Occipital lobe (tissue), 1 donor: ENCODE measurements at regions not wholly inside any gene's neighbourhood (a gene's known extent, or its start where the extent isn't known, plus 50 kb on each side); places are given as distances from the start of the nearest gene placed in this dataset.

ENCODE experiments used
- DNase-seq: peaks from one replicate; lab custom pipeline; 2025; lab: John Stamatoyannopoulos, UW

DNA sequence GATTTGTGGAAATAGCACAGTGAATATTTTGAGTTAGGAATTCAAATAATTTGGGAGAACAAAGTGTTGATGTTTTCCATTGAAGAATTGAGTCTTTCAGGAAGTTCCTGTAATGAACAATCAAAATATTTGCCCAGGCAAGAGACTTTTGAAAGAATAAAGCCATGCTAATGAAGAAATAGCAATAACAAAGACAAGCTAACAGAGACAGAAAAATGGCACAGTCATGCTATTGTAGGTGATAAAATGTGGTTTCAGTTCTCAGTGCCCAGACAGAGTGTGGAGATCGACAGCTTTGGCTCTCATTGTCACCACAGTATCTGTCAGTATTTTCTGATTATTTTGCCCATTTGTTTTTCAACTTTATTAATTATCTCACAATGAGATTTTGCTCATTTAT lies 490.8 kb upstream of the PIK3C3 start:
- DNase-seq = no peak

DNA sequence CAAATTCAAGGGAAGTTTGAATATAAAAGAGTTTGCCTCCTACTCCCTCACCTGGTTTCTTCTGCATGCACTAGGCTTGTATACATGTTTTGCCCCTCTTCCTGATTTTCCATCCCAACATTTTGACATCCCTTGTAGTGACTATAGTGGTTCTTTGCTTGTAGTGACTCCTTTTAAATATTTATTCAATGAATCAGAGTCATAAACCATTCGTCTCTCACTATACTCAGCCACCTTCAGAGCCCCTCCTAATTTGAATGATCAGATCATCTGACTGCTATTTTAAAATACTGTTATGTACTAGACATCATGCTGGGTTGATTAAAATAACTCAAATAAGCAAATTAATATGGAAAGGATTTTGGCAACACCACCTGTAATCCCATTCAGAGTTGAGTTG lies 492.1 kb upstream of the PIK3C3 start:
- DNase-seq = no peak

DNA sequence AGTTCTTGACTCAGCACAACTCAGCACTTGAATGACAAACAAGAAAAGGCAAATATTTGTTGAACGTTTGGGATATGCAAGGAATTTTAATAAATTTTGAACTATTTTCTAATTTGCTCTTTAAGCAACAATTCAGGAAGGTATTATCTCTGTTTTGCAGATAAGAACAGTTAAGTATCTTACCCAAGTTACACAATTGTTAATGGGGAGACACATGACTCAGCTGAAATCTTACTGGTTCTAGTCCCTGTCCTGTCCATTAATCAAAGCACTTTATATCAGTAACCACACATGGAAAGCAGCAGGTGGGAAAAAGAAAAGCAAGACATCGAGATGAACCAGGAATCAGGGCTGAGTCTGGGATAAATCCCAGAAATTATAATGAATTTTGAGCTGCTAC lies 493.9 kb upstream of the PIK3C3 start:
- no peak for DNase-seq

DNA sequence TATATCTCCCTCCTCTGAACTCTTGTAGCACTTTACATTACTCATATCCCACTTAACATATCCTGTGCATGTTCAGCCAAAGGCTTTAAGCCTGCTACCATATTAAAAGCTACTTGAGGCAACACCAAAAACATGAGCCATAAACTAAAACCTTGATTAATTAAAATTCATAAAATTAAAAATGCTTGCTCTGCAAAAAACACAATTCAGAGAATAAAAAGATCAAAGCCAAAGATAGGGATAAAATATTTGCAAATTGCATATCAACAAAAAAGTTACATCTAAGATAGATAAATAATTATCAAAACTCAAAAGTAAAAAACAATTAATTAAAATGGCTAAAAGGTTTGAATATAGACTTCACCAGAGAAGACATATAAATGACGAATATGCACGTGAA lies 495.4 kb upstream of the PIK3C3 start:
- no peak for DNase-seq

DNA sequence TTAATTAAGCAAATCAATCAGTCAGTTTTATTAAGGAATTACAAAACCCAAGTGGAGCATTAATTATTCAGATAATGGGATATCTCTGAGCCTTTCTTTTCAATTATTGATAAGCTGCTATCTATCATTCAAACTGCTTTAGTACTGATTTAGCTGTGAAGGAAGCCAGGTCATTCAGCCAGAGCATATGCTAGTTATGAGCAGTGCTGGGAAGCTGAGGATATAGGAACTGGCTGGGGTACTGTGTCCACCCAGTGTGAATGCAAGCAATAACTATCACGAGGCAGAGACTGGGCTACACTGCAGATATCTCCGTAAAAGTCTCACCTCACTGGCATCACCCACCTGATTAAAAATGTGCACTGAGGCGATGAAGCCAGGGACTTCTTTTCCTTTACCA lies 496.7 kb upstream of the PIK3C3 start:
- DNase-seq = no peak

DNA sequence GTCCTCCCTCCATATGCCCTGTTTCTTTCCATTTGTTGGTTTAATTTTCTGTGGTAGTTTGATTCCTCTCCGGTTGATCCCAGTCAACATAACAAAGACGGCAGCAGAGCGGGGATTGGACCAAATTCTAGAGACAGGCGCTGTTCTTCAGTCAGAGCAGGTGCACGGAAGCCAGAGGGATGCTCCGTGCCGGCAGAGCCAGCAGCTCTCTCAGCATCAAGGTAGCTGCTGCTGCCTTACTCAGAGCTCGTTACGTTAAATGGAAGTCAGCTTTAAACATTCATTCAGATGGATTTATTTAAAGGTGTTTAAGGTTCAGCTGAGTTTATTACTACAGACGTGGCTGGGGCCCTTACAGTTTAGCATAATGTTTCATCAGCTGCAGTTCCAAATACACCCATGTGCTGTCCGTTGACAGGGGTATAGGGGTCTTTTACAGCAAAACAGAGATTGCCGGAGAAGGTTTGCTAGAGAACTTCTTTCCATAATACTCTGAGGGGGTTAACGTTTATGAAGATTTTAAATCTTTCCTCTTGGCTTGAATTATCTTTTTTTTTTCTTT lies 497.2 kb upstream of the PIK3C3 start:
- no peak for DNase-seq

DNA sequence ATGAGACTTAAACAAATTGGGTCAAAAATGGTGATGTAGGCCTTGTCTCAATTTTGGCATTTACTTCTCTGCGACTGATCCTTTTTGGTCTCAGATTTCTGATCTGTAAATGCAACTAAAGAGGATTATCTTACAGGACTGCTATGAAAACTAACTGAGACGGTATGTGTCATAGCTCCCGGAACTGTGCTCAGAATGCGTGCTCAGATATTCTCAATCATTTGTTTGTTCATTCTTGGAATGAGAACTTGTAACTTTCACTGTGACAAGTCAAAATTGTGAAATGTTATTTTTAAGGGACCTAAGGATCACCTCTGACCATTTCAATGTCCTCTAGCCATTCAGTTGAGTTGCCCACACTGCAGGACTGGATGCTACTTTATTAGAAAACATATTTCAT lies 498.2 kb upstream of the PIK3C3 start:
- DNase-seq = no peak

DNA sequence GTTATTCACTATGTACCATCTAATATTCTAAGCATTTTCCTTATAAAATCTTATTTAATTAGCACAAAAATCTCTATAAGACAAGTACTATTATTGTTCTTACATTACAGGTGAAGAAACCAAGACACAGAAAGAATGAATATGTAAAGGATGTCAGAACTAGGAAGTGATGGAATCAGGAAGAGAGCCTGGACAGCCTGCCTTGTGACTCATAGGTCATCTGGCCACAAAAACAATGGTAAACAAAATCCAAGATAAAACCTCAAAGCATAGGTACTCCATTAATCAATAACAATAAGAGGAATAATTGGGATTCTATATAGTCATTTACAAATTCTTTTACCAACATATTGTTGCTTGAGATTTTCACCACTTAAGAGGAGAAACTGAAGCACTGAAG lies 505.4 kb upstream of the PIK3C3 start:
- no peak for DNase-seq

DNA sequence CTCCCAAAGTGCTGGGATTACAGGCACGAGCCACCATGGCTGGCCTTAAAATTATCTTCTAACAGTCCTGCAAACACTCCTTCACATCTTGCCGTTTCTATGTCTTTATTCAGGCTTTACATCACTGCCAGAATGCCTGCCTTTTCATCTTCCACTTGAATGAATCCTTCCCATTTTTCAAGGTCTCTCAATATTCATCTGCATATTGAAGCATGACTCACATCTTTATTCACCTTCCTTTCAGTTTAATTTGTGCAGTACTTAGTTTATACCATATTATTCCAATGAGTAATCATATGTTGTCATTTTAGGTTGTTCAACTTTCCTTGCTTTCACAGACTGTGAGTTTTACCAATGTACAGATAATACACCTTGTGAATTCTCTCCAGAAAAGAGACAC lies 510.1 kb upstream of the PIK3C3 start:
- no peak for DNase-seq

DNA sequence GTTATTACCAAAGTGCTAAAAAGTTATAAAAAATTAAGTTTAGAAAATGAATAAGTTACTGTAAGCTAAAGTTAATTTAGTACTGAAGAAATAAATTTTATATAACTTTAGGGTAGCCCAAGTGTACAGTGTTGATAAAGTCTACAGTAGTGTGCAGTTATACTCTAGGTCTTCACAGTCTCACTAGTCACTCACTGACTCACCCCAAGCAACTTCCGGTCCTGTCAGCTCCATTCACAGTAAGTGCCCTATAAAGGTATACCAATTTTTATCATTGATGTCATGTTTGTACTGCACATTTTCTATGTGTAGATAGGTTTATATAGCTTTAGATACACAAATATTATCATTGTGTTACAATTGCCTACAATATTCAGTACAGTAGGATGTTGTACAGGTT lies 518.3 kb upstream of the PIK3C3 start:
- DNase-seq = no peak

DNA sequence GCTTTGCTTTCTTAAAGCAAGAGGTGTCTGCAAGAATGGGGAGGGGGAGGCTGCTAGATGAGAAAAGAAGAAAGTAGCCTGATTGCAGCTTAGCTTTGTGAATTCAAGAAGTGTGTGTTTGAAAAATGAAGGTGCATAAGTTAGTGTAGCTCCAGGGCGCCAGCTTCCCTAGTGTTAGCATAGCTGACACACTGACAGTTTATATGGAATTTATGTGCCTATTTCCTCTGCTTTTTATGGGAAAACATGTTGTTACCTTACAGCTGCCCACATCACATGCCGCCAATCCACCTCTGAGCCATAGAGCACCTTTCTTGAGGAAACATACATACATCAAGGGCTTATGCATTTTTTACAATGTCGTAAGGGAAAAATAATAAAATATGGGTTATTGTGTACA lies 536.4 kb upstream of the PIK3C3 start:
- no peak for DNase-seq

DNA sequence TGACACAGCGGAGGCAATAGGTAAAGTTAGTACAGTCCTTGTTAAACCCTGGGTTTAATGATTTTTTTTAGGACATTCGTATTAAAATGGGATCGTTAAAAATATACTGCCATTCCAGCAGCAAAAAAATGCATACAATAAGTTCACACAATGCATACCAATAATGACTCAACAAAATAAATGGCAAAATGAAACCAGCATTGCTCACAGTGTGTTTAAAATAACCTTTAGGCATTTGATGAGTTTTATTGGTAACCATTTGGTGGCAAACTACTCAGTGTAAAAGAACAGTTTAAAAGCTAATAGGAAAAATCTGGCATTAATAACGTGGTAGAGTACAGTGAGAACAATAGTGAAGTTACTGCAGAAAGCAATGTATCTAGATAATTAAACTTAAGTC lies 539.0 kb upstream of the PIK3C3 start:
- no peak for DNase-seq

DNA sequence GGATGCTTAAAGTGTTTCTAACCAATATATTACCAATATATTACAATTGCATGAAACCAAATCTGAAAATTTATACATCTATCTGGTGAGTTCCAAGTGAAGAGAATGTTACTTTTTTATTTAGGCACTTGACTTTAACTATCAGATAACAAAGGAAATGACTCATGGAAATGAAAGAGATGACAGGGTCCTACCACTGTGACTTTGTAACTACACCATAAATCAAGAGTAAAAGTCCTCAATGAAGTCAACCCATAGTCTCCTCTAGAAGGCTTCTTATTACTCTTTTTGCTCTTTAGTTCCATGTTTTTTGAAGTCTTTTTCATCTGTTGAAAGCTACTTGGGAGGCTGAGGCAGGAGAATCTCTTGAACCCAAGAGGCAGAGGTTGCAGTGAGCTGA lies 545.0 kb upstream of the PIK3C3 start:
- DNase-seq = no peak

DNA sequence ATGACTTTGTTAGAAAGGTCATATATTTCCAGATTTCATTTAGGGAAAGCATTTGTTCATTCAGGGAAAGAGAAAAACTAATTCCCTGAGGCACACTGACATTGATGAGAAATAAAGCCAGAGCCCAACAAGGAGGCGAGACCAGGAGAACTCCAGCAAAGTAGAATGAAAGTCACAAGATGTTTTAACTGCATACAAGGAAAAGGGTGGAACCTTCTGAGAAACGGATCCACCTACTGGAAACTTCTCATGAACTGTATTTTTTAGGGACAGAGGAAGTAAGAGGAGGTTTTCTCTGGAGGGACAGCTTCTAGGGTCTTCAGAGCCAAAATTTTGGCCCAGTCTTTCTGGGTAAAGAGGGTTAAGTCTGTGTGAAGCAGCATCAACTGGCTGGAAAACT lies 548.2 kb upstream of the PIK3C3 start:
- DNase-seq = no peak

DNA sequence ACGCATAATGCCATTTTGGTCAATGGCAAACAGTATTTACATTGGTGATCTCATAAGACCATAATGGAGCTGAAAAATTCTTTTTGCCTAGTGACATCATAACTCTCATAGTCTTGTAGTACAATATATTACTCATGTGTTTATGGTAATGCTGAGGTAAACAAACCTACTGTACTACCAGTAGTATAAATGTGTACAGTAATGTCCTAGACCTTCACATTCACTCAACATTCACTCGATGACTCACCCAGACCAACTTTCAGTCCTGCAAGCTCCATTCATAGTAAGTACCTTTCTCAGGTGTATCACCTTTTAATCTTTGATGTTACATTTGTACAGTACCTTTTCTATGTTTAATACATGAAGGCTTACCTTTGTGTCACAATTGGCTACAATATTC lies 558.2 kb upstream of the PIK3C3 start:
- DNase-seq = no peak

DNA sequence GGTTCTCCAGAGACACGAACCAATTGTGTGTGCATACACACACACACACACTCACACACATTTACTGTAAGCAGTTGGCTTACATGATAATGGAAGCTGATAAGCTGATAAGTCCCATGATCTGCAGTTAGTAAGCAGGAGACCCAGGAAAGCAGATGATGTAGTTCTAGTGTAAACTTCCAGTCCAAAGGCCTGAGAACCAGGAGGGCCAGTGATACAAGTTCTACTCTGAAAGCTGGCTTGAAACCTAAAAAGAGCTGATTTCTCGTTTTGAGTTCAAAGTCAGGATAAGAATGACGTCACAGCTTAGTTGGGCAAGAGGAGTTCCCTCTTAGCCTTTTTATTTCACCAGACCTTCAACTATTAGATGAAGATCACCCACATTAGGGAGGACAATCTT lies 558.8 kb upstream of the PIK3C3 start:
- no peak for DNase-seq

DNA sequence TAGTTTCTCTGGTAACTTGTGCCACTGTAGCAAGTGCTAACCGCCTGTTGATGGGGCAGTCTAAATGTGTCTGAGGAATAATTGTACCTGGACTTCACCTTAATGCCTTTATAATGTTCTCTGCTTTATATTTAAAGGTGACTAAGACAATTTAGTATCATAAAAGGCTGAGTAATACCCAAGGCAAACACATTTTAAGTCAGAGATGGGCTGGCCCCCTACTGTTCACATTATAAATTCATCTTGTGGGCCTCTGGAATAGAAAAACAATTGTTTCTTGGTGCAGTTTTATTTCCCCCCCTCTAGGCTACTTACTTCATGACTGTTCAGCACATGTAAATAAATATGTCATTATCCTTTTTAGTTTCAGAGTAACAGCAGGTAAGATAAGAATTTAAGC lies 559.3 kb upstream of the PIK3C3 start:
- DNase-seq = no peak

DNA sequence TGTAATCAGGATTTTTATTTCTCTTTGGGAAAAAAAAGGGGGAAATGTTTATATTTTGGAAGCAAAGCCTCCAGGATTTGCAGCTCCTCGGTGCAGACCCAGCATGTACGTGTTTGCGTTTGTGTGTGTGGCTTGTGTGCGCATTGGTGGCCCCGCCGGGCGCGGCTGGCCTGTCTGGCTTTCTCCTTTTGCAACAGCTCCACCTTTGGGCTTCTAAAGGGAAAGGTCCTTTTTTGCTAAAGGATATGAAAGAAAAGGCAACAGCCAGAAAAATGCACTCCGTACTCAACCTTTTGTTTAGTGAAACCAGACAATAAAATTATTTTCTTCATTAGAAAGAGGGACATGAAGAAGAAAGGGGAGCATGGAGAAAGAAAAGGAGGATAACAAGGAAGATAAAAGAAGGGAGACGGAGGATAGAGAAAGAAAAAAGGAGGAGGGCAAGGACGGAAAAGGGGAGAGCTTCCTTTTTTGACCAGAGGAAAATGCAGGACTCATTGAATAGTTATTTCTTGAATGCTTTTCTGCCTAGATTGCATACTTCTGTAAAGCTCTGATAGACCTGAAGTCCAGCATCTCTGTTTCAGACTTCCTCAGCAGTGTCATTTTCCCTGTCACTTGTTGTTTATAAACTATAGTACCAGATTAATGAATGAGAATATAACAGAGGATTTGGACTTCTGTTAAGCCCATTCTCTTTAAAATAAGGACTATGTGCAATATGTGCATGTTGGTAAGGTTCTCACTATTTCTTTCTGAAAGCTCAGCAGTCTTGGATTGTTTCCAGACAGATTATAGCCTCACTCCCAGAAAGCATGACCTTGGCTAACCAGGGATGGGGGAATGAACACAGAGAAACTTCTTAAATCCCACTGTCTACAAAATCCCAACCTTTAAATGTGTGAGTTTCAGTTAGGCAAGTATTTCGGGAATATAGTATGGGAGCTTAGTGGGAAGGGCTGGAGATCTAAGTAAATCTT lies 563.1 kb upstream of the PIK3C3 start:
- peak; percentile 6 for DNase-seq

DNA sequence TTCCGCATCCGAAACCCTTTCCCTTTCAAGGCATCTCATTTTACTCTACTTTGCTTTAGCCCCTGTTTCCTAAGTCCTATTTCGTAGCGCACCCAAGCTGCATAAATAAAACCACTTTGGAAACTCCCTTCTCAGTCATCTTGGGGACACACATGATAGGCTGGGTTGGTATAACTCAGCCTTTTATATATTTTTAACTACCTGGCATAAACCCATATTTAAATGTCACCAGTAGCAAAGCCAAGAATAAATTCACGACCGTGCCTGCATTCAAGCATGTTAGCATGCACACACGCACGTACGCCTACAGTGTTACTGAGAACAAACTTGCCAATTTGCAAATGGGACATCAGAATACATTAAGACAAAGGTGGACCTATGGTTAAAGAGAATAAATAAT lies 564.7 kb upstream of the PIK3C3 start:
- DNase-seq = no peak

DNA sequence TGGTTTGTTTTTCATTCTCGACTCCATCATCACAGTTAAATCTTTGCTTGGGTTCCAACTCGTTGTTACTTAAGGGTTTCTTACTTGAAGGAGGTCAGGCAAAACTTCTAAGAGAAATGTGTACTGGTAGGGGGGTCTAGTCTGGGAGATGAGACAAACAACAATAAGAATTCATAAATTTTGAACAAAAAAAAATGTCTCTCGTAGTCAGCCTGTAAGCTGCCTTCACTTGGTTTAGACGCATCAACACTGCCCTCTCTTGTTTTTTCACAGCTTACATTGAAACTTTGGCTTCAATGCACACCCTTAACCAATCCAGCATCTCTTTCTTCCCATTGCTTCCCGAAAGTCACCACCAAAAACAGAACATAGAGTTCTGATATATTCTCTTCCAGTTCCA lies 576.4 kb upstream of the PIK3C3 start:
- DNase-seq = no peak

DNA sequence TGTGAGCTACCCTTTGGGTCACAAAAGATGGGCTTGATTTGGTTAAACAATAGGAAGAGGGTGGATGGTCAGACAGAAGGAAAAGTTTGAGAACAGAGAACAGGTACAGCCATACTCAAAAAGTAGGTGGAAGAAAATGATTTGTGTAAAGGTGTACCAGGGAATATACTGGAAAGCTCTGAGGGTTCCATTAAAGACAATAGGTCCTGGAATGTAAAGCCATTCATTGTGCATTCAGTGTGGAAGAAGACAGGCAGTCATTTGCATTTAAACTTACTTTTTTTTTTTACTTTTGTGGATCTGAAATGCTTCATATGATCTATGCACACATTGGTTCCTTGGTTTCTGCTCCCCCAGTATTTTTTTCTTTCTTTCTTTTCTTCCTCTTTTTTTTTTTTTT lies 581.4 kb upstream of the PIK3C3 start:
- no peak for DNase-seq

DNA sequence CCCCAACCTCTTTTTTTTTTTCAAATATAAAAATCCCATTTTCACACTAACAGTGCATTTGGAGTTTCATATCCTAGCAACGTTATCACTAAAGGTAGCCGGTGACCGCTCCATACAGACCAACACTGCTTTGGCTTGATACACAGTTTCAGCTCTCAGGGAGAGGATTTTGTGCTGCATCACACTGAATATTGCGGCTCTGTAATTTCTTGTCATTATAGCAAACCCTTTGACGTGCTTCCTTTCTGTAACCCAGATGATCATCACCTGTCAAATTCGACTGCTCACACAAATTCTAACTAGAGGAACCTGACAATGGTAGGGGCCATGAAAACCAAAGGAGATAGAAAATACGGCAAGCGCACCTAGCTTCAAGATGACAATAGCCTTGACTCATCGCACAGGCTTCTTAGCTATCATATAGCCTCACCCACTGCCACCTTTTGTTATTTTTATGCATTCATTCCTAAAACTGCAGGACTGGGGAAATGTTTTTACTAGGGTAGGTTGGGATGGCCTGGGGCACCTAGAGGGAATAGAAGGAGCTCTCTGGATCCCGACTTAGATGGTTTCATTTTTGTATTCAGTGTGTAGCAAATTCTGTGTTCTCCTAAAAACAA lies 582.9 kb upstream of the PIK3C3 start:
- DNase-seq = no peak
